HCT116 (cell line): ENCODE measurements at regions not wholly inside any gene's neighbourhood (a gene's known extent, or its start where the extent isn't known, plus 50 kb on each side); places are given as distances from the start of the nearest gene placed in this dataset.
A peak's percentile ranks its signal among the peaks of the same experiment; 100 is the strongest.

Source experiments
- ATAC-seq: fragments of 200-7000 bp; cut with Tn5 transposase; 2 replicates; pipeline ENCODE4 v1.9.1; 2020; ENCODE audit warnings: mild to moderate bottlenecking, moderate library complexity
- BruUV-seq: library from RNA; stranded (reverse); fragments of 400-500 nt; replicated peaks from 2 replicates; lab custom pipeline; 2021; lab: Mats Ljungman, UMichigan
- CTCF ChIA-PET: fragments of 300-600 bp; sonication (Branson Sonifier 250); formaldehyde crosslinking; loops from one replicate; lab custom pipeline; 2021; ENCODE audit warnings: antibody characterized with exemption; lab: Charles Lee
- POLR2A ChIA-PET: fragments of 300-600, 350-600 bp; sonication (Branson Sonifier 250); formaldehyde crosslinking; loops from one replicate; lab custom pipeline; 2021; ENCODE audit warnings: antibody characterized with exemption; lab: Charles Lee
- RAD21 ChIA-PET, 2 experiments: fragments of 300-600 bp; sonication (Branson Sonifier 250); formaldehyde crosslinking; loops; one replicate each; lab custom pipeline; 2023; ENCODE audit warnings: low total read pairs in 2 of 2; ENCODE audit not compliant: uncharacterized antibody in 2 of 2, unreplicated experiment in 2 of 2, low non-redundant PET in 1 of 2; lab: Charles Lee
- DNase-seq: peaks from one replicate; pipeline ENCODE4 v3.0.0-alpha.2; 2010; ENCODE audit warnings: low read depth, low spot score
- H2AFZ ChIP-seq: fragments of 200-600 bp; shearing (Covaris generic), sonication (generic); 2 replicates; pipeline ENCODE4 v1.6.1; 2017; ENCODE audit warnings: low read depth, mixed run types, mixed read lengths, antibody characterized with exemption, low read length; ENCODE audit not compliant: poor library complexity, severe bottlenecking
- H3K27ac ChIP-seq: 2 replicates; pipeline ENCODE4 v1.5.1; 2012; ENCODE audit warnings: low read depth, low read length
- H3K27me3 ChIP-seq: fragments of 200-600 bp; sonication (generic); 2 replicates; pipeline ENCODE4 v1.6.1; 2016; ENCODE audit warnings: mixed run types, low read length, mixed read lengths; ENCODE audit not compliant: insufficient read depth
- H3K36me3 ChIP-seq, 2 experiments: fragments of 200-500 bp in 1 of 2; fragments of 200-600 bp in 1 of 2; sonication (Bioruptor generic) in 1 of 2; sonication (generic) in 1 of 2; 2 replicates each; pipeline versions ENCODE4 v1.5.1 to v1.6.1; 2014 to 2016; ENCODE audit warnings: low read length in 2 of 2, inconsistent platforms in 1 of 2, mixed read lengths in 1 of 2, mixed run types in 1 of 2; ENCODE audit not compliant: insufficient read depth in 2 of 2, control insufficient read depth in 1 of 2
- H3K4me1 ChIP-seq, 2 experiments: fragments of 200-600 bp in 1 of 2; sonication (generic) in 1 of 2; 2 replicates each; pipeline versions ENCODE4 v1.5.1 to v1.6.1; 2012 to 2017; ENCODE audit warnings: low read length in 2 of 2, inconsistent platforms in 1 of 2, mild to moderate bottlenecking in 1 of 2, mixed read lengths in 1 of 2, mixed run types in 1 of 2, moderate library complexity in 1 of 2; ENCODE audit not compliant: insufficient read depth in 2 of 2, control insufficient read depth in 1 of 2
- H3K4me2 ChIP-seq: fragments of 200-600 bp; sonication (generic); 2 replicates; pipeline ENCODE4 v1.6.1; 2017; ENCODE audit warnings: mixed run types, low read length, mixed read lengths
- H3K4me3 ChIP-seq, 2 experiments: fragments of 200-600 bp in 1 of 2; sonication (generic) in 1 of 2; replicated peaks in 1 of 2; 2 replicates each; pipeline ENCODE4 v1.5.1; 2011 to 2016; ENCODE audit warnings: low read length in 2 of 2, control low read depth in 1 of 2, low read depth in 1 of 2, mild to moderate bottlenecking in 1 of 2, mixed read lengths in 1 of 2, mixed run types in 1 of 2
- H3K79me2 ChIP-seq: fragments of 200-600 bp; sonication (generic); 2 replicates; pipeline ENCODE4 v1.6.1; 2017; ENCODE audit warnings: mild to moderate bottlenecking, mixed run types, low read length, moderate library complexity, mixed read lengths; ENCODE audit not compliant: insufficient read depth
- H3K9ac ChIP-seq: fragments of 200-600 bp; sonication (generic); 2 replicates; pipeline ENCODE4 v1.6.1; 2016; ENCODE audit warnings: low read length, mixed read lengths
- H3K9me2 ChIP-seq: fragments of 200-600 bp; sonication (generic), shearing (Covaris generic); 2 replicates; pipeline ENCODE4 v1.6.1; 2017; ENCODE audit warnings: mixed run types, mild to moderate bottlenecking, moderate library complexity; ENCODE audit not compliant: insufficient read depth
- H3K9me3 ChIP-seq, 2 experiments: fragments of 200-500 bp in 1 of 2; fragments of 200-600 bp in 1 of 2; sonication (Bioruptor generic) in 1 of 2; sonication (generic) in 1 of 2; 2 replicates each; pipeline ENCODE4 v1.6.1; 2014 to 2017; ENCODE audit warnings: low read length in 2 of 2, mixed read lengths in 2 of 2, inconsistent platforms in 1 of 2, low read depth in 1 of 2, mild to moderate bottlenecking in 1 of 2, mixed run types in 1 of 2, moderate library complexity in 1 of 2; ENCODE audit not compliant: control insufficient read depth in 1 of 2, insufficient read depth in 1 of 2
- H4K20me1 ChIP-seq: fragments of 200-600 bp; sonication (generic), shearing (Covaris generic); 2 replicates; pipeline ENCODE4 v1.6.1; 2017; ENCODE audit warnings: mixed run types, mild to moderate bottlenecking, moderate library complexity; ENCODE audit not compliant: insufficient read depth
- CEBPB ChIP-seq: IDR thresholded peaks from 2 replicates; pipeline ENCODE4 v1.6.1; 2012; ENCODE audit warnings: low read depth
- ELF1 ChIP-seq: IDR thresholded peaks from 2 replicates; pipeline ENCODE4 v1.6.1; 2012; ENCODE audit warnings: low read depth, borderline replicate concordance
- EZH2phosphoT487 ChIP-seq: fragments of 200-600 bp; IDR thresholded peaks from 2 replicates; pipeline ENCODE4 v1.6.1; 2018; ENCODE audit warnings: antibody characterized with exemption, borderline replicate concordance
- JUND ChIP-seq: IDR thresholded peaks from 2 replicates; pipeline ENCODE4 v1.6.1; 2012
- SP1 ChIP-seq: IDR thresholded peaks from 2 replicates; pipeline ENCODE4 v1.6.1; 2012; ENCODE audit warnings: low read depth
- YY1 ChIP-seq: IDR thresholded peaks from 2 replicates; pipeline ENCODE4 v1.6.1; 2011; ENCODE audit warnings: low read length, low read depth, moderate library complexity, mild to moderate bottlenecking; ENCODE audit not compliant: insufficient replicate concordance; ENCODE audit errors: extremely low read depth
- ZFX ChIP-seq: fragments of 450-650 bp; IDR thresholded peaks from 2 replicates; pipeline ENCODE4 v1.6.1; 2017
- intact Hi-C: fragments of 100-400 bp; cut with micrococcal nuclease; formaldehyde crosslinking; loops from 2 replicates; pipeline ENCODE4 v1.10.0; 2022
- TF ChIP-seq, protein P1 (sequence below): IDR thresholded peaks from 2 replicates; pipeline ENCODE4 v1.6.1; 2011; ENCODE audit warnings: mild to moderate bottlenecking, low read length, moderate library complexity; ENCODE audit not compliant: insufficient replicate concordance; ENCODE audit errors: extremely low read depth
- TF ChIP-seq, protein P2 (sequence below): IDR thresholded peaks from 2 replicates; pipeline ENCODE4 v1.6.1; 2012; ENCODE audit warnings: low read depth
- TF ChIP-seq, protein P3 (sequence below): IDR thresholded peaks from 2 replicates; pipeline ENCODE4 v1.6.1; 2012
- TF ChIP-seq, protein P4 (sequence below): IDR thresholded peaks from 2 replicates; pipeline ENCODE4 v1.6.1; 2012

DNA sequence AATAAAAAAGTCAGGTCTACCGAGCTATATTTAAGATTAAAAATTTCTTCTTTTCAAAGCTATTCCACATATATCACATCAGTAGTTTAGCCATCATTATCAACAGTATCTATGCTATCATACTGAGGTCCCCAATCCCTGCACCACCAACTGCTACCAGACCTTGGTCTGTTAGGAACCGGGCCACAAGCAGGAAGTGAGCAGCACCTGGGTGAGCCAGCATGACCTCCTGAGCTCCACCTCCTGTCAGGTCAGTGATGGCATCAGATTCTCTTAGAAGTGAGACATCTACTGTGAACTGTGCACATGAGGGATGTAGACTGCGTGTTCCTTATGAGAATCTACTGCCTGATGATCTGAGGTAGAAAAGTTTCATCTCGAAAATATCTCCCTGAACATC is 632.1 kb upstream of the KCND2 start:
- Histone ChIP-seq H3K27me3 (no peaks in the 10 kb centered on the region), H3K9me3 (no peaks in the 10 kb centered on the region), H3K9ac (no peak overlapping the region), H3K36me3 (no peaks in the 10 kb centered on the region), H3K9me2 (no peaks in the 10 kb centered on the region), H2AFZ (no peak overlapping the region), H3K4me2 (no peak overlapping the region), H3K4me3 (no peak overlapping the region), H3K27ac (no peak overlapping the region), H4K20me1 (no peaks in the 10 kb centered on the region), H3K79me2 (no peaks in the 10 kb centered on the region), H3K4me1 (no peaks in the 10 kb centered on the region)
- ATAC-seq (peak; percentile 47; the same call in 1 of the 2 replicates), DNase-seq (no peak)
- no peak for TF ChIP-seq YY1
- TF ChIP-seq, protein P1, sequence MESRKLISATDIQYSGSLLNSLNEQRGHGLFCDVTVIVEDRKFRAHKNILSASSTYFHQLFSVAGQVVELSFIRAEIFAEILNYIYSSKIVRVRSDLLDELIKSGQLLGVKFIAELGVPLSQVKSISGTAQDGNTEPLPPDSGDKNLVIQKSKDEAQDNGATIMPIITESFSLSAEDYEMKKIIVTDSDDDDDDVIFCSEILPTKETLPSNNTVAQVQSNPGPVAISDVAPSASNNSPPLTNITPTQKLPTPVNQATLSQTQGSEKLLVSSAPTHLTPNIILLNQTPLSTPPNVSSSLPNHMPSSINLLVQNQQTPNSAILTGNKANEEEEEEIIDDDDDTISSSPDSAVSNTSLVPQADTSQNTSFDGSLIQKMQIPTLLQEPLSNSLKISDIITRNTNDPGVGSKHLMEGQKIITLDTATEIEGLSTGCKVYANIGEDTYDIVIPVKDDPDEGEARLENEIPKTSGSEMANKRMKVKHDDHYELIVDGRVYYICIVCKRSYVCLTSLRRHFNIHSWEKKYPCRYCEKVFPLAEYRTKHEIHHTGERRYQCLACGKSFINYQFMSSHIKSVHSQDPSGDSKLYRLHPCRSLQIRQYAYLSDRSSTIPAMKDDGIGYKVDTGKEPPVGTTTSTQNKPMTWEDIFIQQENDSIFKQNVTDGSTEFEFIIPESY, result no peak
- no peak for TF ChIP-seq CEBPB
- no peak for TF ChIP-seq SP1
- no peak for TF ChIP-seq JUND
- ChIA-PET RAD21 (no interaction called here), POLR2A (no interaction called here), CTCF (no interaction called here)
- intact Hi-C loops, result no loop called here
- BruUV-seq, result no TSS peak

DNA sequence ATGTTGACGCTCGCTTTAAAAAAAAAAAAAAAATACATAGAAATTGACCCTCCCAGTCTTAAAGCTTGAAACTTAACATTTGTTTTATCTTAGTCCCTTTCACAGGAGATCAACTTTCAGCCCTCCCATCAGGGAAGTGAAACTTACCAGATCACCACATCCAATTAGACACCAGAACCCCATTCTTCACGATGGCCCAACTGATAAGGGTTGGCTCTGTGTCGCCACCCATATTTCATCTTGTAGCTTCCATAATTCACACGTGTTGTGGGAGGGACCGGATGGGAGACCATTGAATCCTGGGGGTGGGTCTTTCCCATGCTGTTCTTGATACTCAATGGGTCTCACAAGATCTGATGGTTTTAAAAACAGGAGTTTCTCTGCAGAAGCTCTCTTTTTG is 629.4 kb upstream of the KCND2 start:
- no peak overlapping the region for H3K4me2 ChIP-seq
- H4K20me1 ChIP-seq, result no peaks in the 10 kb centered on the region
- intact Hi-C loops, result no loop called here
- ChIA-PET CTCF (no interaction called here), POLR2A (no interaction called here), RAD21 (no interaction called here)
- no peak overlapping the region for H3K9ac ChIP-seq
- H3K79me2 ChIP-seq, result no peaks in the 10 kb centered on the region
- H2AFZ ChIP-seq, result no peak overlapping the region
- no peaks in the 10 kb centered on the region for H3K36me3 ChIP-seq
- DNase-seq (no peak), ATAC-seq (no peak)
- no peak overlapping the region for H3K27ac ChIP-seq
- no peaks in the 10 kb centered on the region for H3K4me1 ChIP-seq
- H3K9me3 ChIP-seq, result no peaks in the 10 kb centered on the region
- H3K4me3 ChIP-seq, result no peak overlapping the region
- no peaks in the 10 kb centered on the region for H3K9me2 ChIP-seq
- no peaks in the 10 kb centered on the region for H3K27me3 ChIP-seq
- BruUV-seq, result no TSS peak
- TF ChIP-seq, protein P2, sequence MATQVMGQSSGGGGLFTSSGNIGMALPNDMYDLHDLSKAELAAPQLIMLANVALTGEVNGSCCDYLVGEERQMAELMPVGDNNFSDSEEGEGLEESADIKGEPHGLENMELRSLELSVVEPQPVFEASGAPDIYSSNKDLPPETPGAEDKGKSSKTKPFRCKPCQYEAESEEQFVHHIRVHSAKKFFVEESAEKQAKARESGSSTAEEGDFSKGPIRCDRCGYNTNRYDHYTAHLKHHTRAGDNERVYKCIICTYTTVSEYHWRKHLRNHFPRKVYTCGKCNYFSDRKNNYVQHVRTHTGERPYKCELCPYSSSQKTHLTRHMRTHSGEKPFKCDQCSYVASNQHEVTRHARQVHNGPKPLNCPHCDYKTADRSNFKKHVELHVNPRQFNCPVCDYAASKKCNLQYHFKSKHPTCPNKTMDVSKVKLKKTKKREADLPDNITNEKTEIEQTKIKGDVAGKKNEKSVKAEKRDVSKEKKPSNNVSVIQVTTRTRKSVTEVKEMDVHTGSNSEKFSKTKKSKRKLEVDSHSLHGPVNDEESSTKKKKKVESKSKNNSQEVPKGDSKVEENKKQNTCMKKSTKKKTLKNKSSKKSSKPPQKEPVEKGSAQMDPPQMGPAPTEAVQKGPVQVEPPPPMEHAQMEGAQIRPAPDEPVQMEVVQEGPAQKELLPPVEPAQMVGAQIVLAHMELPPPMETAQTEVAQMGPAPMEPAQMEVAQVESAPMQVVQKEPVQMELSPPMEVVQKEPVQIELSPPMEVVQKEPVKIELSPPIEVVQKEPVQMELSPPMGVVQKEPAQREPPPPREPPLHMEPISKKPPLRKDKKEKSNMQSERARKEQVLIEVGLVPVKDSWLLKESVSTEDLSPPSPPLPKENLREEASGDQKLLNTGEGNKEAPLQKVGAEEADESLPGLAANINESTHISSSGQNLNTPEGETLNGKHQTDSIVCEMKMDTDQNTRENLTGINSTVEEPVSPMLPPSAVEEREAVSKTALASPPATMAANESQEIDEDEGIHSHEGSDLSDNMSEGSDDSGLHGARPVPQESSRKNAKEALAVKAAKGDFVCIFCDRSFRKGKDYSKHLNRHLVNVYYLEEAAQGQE, result no peak
- TF ChIP-seq, protein P3, sequence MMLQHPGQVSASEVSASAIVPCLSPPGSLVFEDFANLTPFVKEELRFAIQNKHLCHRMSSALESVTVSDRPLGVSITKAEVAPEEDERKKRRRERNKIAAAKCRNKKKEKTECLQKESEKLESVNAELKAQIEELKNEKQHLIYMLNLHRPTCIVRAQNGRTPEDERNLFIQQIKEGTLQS, result no peak
- TF ChIP-seq YY1, result no peak
- TF ChIP-seq EZH2phosphoT487, result no peak
- TF ChIP-seq, protein P1, result no peak
- TF ChIP-seq ZFX, result no peak
- TF ChIP-seq, protein P4, sequence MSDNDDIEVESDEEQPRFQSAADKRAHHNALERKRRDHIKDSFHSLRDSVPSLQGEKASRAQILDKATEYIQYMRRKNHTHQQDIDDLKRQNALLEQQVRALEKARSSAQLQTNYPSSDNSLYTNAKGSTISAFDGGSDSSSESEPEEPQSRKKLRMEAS, result no peak
- no peak for TF ChIP-seq ELF1
- no peak for TF ChIP-seq CEBPB
- no peak for TF ChIP-seq JUND
